ENCODE measurements at regions not wholly inside any gene's neighbourhood (a gene's known extent, or its start where the extent isn't known, plus 50 kb on each side); places are given as distances from the start of the nearest gene placed in this dataset.

DNA sequence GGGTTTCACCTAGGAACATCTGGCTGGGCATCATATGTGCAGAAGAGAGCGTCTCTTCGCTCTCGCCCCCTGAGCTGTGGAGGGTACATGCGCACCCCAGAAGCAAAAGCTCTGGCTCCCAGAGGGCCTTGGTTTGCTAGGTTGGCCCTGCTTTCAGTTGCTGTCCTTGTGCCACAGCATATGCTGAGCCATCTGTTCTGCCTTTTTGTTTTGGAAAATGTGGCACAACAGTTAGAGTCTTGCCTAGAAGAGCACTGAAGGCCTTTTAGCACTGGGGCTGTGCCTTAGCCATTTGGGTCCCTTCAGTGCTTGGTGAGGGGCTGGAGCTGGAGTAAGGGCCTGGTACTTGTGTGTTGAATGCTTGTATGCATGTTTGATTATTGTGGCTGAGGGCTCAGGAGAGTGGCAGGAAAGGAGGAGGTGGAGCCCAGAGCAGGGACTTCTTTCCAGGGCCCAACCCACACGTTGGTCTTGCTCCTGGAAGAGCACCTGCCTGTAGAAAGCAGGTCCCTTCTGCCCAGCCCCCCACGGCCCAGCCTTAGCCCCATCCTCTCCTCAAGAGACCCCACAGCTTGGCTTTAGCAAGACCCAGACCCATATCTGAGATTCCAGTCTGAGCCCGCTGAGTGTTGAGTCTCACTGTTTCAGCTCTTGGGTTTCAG, 113.7 kb downstream of the SLC25A47 start:
- CTCF ChIA-PET (ENCODE audit: low intra/inter-chr PET ratio) = no interaction called here
- Histone ChIP-seq H3K4me2 (ENCODE audit: insufficient read depth, low read length) (no peak overlapping the region), H4K20me1 (replicated peaks; ENCODE audit: control insufficient read depth, insufficient read depth, low read length) (no peaks in the 10 kb centered on the region), H3K27ac (ENCODE audit: extremely low read depth, low read depth, low read length) (no peak overlapping the region), H3K4me3 (no peak overlapping the region), H3K9me1 (ENCODE audit: control insufficient read depth, insufficient read depth, low read length) (no peaks in the 10 kb centered on the region), H2AFZ (ENCODE audit: low read depth, low read length) (no peak overlapping the region), H3K36me3 (ENCODE audit: control insufficient read depth, insufficient read depth, low read length) (no peaks in the 10 kb centered on the region), H3K9me3 (replicated peaks; ENCODE audit: control insufficient read depth, insufficient read depth, low read depth, low read length) (no peaks in the 10 kb centered on the region), H3K79me2 (ENCODE audit: control insufficient read depth, insufficient read depth, low read length) (no peaks in the 10 kb centered on the region), H3K27me3 (ENCODE audit: control insufficient read depth in 2 of 2, insufficient read depth in 2 of 2, low read length in 2 of 2) (no peaks in the 10 kb centered on the region), H3K9ac (ENCODE audit: insufficient read depth in 1 of 2, low read depth in 2 of 2, low read length in 2 of 2) (no peak overlapping the region), H3K4me1 (replicated peaks in 1 of 2; ENCODE audit: control insufficient read depth in 2 of 2, insufficient read depth in 2 of 2, low read length in 2 of 2) (peaks cover 24 to 27% of the 10 kb centered on the region in 2 experiments)
- FAIRE-seq (no peak), ATAC-seq (no peak), DNase-seq (ENCODE audit: extremely low read depth in 1 of 4, low spot score in 3 of 4) (no peak)
- POLR2A ChIA-PET = interaction anchor here (1.3 kb wide), 1 partner anchor 9 kb away, joined by 4 read pairs; no protein-coding TSS in a partner anchor
- WGBS (ENCODE audit: insufficient coverage, low coverage, missing lambda C conversion rate) = 61% methylated on average over 3 of the region's 7 CpGs
- no TSS peak for BruUV-seq (replicated peaks)
- in situ Hi-C loops (cut with MboI) (no loop called here), intact Hi-C loops (cut with micrococcal nuclease) (no loop called here)
- TF ChIP-seq NR1H2 (CRISPR knock-in tag; IDR thresholded peaks at IDR 0.05) (no peak), IFI16 (CRISPR knock-in tag; IDR thresholded peaks at IDR 0.05) (no peak), POU5F1 (IDR thresholded peaks at IDR 0.05; ENCODE audit: borderline replicate concordance, low read depth, low read length, partially characterized antibody) (no peak), TEAD4 (IDR thresholded peaks at IDR 0.05; ENCODE audit: low read length) (no peak), TEAD4 (CRISPR knock-in tag; IDR thresholded peaks at IDR 0.05; ENCODE audit: borderline replicate concordance) (no peak), ZNF766 (CRISPR knock-in tag; conservative IDR thresholded peaks at IDR 0.05) (no peak), NBN (IDR thresholded peaks at IDR 0.05; ENCODE audit: low read depth) (no peak), BCOR (IDR thresholded peaks at IDR 0.05) (no peak), RHOXF2B (CRISPR knock-in tag; conservative IDR thresholded peaks at IDR 0.05) (no peak), ZNF124 (CRISPR knock-in tag; IDR thresholded peaks at IDR 0.05) (no peak), ZFP36 (IDR thresholded peaks at IDR 0.05; ENCODE audit: low read depth, low read length, partially characterized antibody) (no peak)
- TF ChIP-seq, protein P1, sequence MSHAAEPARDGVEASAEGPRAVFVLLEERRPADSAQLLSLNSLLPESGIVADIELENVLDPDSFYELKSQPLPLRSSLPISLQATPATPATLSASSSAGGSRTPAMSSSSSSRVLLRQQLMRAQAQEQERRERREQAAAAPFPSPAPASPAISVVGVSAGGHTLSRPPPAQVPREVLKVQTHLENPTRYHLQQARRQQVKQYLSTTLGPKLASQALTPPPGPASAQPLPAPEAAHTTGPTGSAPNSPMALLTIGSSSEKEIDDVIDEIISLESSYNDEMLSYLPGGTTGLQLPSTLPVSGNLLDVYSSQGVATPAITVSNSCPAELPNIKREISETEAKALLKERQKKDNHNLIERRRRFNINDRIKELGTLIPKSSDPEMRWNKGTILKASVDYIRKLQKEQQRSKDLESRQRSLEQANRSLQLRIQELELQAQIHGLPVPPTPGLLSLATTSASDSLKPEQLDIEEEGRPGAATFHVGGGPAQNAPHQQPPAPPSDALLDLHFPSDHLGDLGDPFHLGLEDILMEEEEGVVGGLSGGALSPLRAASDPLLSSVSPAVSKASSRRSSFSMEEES (CRISPR knock-in tag; IDR thresholded peaks at IDR 0.05) = no peak
- TF ChIP-seq, protein P2, sequence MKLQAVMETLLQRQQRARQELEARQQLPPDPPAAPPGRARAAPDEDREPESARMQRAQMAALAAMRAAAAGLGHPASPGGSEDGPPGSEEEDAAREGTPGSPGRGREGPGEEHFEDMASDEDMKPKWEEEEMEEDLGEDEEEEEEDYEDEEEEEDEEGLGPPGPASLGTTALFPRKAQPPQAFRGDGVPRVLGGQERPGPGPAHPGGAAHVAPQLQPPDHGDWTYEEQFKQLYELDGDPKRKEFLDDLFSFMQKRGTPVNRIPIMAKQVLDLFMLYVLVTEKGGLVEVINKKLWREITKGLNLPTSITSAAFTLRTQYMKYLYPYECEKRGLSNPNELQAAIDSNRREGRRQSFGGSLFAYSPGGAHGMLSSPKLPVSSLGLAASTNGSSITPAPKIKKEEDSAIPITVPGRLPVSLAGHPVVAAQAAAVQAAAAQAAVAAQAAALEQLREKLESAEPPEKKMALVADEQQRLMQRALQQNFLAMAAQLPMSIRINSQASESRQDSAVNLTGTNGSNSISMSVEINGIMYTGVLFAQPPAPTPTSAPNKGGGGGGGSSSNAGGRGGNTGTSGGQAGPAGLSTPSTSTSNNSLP (IDR thresholded peaks at IDR 0.05; ENCODE audit: borderline replicate concordance, low read depth, low read length) = no peak
- TF ChIP-seq, protein P3, sequence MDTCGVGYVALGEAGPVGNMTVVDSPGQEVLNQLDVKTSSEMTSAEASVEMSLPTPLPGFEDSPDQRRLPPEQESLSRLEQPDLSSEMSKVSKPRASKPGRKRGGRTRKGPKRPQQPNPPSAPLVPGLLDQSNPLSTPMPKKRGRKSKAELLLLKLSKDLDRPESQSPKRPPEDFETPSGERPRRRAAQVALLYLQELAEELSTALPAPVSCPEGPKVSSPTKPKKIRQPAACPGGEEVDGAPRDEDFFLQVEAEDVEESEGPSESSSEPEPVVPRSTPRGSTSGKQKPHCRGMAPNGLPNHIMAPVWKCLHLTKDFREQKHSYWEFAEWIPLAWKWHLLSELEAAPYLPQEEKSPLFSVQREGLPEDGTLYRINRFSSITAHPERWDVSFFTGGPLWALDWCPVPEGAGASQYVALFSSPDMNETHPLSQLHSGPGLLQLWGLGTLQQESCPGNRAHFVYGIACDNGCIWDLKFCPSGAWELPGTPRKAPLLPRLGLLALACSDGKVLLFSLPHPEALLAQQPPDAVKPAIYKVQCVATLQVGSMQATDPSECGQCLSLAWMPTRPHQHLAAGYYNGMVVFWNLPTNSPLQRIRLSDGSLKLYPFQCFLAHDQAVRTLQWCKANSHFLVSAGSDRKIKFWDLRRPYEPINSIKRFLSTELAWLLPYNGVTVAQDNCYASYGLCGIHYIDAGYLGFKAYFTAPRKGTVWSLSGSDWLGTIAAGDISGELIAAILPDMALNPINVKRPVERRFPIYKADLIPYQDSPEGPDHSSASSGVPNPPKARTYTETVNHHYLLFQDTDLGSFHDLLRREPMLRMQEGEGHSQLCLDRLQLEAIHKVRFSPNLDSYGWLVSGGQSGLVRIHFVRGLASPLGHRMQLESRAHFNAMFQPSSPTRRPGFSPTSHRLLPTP (IDR thresholded peaks at IDR 0.05; ENCODE audit: borderline replicate concordance, extremely low read depth, insufficient read length) = no peak
